Neuronal stem cell (in vitro differentiated cells): ENCODE measurements at regions not wholly inside any gene's neighbourhood (a gene's known extent, or its start where the extent isn't known, plus 50 kb on each side); places are given as distances from the start of the nearest gene placed in this dataset.

Experiments
- DNase-seq: peaks from one replicate; pipeline ENCODE4 v3.0.0-alpha.2; 2013; ENCODE audit warnings: low spot score
- H2AFZ ChIP-seq: one replicate; pipeline ENCODE4 v1.6.1; 2013; ENCODE audit warnings: mild to moderate bottlenecking, low read length, inconsistent platforms
- H2AK5ac ChIP-seq: 2 replicates; pipeline ENCODE4 v1.6.1; 2013; ENCODE audit warnings: low read depth, mild to moderate bottlenecking, inconsistent platforms, low read length, moderate library complexity, mixed read lengths
- H2BK120ac ChIP-seq: 2 replicates; pipeline ENCODE4 v1.6.1; 2013; ENCODE audit warnings: low read depth, mild to moderate bottlenecking, inconsistent platforms, low read length, moderate library complexity, mixed read lengths
- H2BK12ac ChIP-seq: one replicate; pipeline ENCODE4 v1.6.1; 2013; ENCODE audit warnings: low read length, inconsistent platforms
- H2BK15ac ChIP-seq: 2 replicates; pipeline ENCODE4 v1.6.1; 2013; ENCODE audit warnings: mild to moderate bottlenecking, low read length, inconsistent platforms, mixed read lengths
- H2BK5ac ChIP-seq: one replicate; pipeline ENCODE4 v1.6.1; 2013; ENCODE audit warnings: inconsistent platforms, mild to moderate bottlenecking, low read length, moderate library complexity
- H3K14ac ChIP-seq: one replicate; pipeline ENCODE4 v1.6.1; 2013; ENCODE audit warnings: low read length, inconsistent platforms
- H3K18ac ChIP-seq: 2 replicates; pipeline ENCODE4 v1.6.1; 2013; ENCODE audit warnings: low read length, inconsistent platforms
- H3K23ac ChIP-seq: 2 replicates; pipeline ENCODE4 v1.6.1; 2013; ENCODE audit warnings: low read depth, mild to moderate bottlenecking, mixed read lengths, low read length, inconsistent platforms; ENCODE audit not compliant: poor library complexity
- H3K27ac ChIP-seq: replicated peaks from 3 replicates; pipeline ENCODE4 v1.5.1; 2013; ENCODE audit warnings: low read length, inconsistent platforms
- H3K27me3 ChIP-seq, 3 experiments: 2 replicates each; pipeline ENCODE4 v1.6.1; 2013; ENCODE audit warnings: low read length in 3 of 3, mild to moderate bottlenecking in 2 of 3, inconsistent platforms in 1 of 3, low read depth in 1 of 3, mixed read lengths in 1 of 3, moderate library complexity in 1 of 3; ENCODE audit not compliant: control insufficient read depth in 3 of 3, insufficient read depth in 3 of 3
- H3K36me3 ChIP-seq, 2 donors: replicated peaks in 1 of 2; 2 replicates each; pipeline ENCODE4 v1.6.1; 2013; ENCODE audit warnings: low read length in 2 of 2; ENCODE audit not compliant: control insufficient read depth in 2 of 2, insufficient read depth in 2 of 2
- H3K4ac ChIP-seq: 2 replicates; pipeline ENCODE4 v1.6.1; 2013; ENCODE audit warnings: inconsistent platforms, mild to moderate bottlenecking, low read length, moderate library complexity
- H3K4me1 ChIP-seq, 2 donors: 1 replicate in 1 of 2; 2 replicates in 1 of 2; pipeline ENCODE4 v1.6.1; 2013; ENCODE audit warnings: low read length in 2 of 2, low read depth in 1 of 2; ENCODE audit not compliant: control insufficient read depth in 2 of 2, insufficient read depth in 1 of 2
- H3K4me2 ChIP-seq: one replicate; pipeline ENCODE4 v1.6.1; 2013; ENCODE audit warnings: mild to moderate bottlenecking, low read length, inconsistent platforms; ENCODE audit not compliant: insufficient read depth, poor library complexity, severe bottlenecking
- H3K4me3 ChIP-seq, 2 donors: 2 replicates each; pipeline ENCODE4 v1.5.1; 2013; ENCODE audit warnings: low read length in 2 of 2, mild to moderate bottlenecking in 2 of 2, inconsistent platforms in 1 of 2, moderate library complexity in 1 of 2
- H3K79me1 ChIP-seq: one replicate; pipeline ENCODE4 v1.6.1; 2013; ENCODE audit warnings: low read depth, mild to moderate bottlenecking, inconsistent platforms, low read length, moderate library complexity
- H3K9ac ChIP-seq: one replicate; pipeline ENCODE4 v1.6.1; 2013; ENCODE audit warnings: mild to moderate bottlenecking, low read depth, low read length, inconsistent platforms; ENCODE audit not compliant: poor library complexity
- H3K9me3 ChIP-seq, 2 donors: replicated peaks in 1 of 2; 2 replicates each; pipeline versions ENCODE3 to v1.6.1; 2013; ENCODE audit warnings: low read length in 2 of 2, mild to moderate bottlenecking in 2 of 2, inconsistent platforms in 1 of 2, low read depth in 1 of 2, mixed read lengths in 1 of 2, moderate library complexity in 1 of 2; ENCODE audit not compliant: control insufficient read depth in 2 of 2, insufficient read depth in 1 of 2
- H4K8ac ChIP-seq: one replicate; pipeline ENCODE4 v1.6.1; 2013; ENCODE audit warnings: low read depth, mild to moderate bottlenecking, inconsistent platforms, low read length, moderate library complexity
- H4K91ac ChIP-seq: one replicate; pipeline ENCODE4 v1.6.1; 2013; ENCODE audit warnings: low read length, low read depth, mild to moderate bottlenecking, inconsistent platforms; ENCODE audit not compliant: poor library complexity
- WGBS, 2 donors: extraction: QIAGEN DNeasy Blood & Tissue Kit; methylation state at CpG; one replicate each; pipeline ENCODE4 v1.1.7; 2013; ENCODE audit warnings: missing lambda C conversion rate in 2 of 2, mixed read lengths in 1 of 2; ENCODE audit not compliant: insufficient read length in 2 of 2, insufficient replicate concordance in 1 of 2; ENCODE audit errors: extremely low coverage in 2 of 2; 5-methylcytosine and 5-hydroxymethylcytosine counted together

GRCh38 chr4:62455871-62456270 lies 1255.7 kb downstream of the ADGRL3 start:
- Histone ChIP-seq H3K9ac (no peak overlapping the region), H2AFZ (no peak overlapping the region), H2BK12ac (no peak overlapping the region), H3K18ac (no peak overlapping the region), H2AK5ac (no peak overlapping the region), H4K8ac (no peak overlapping the region), H3K4ac (no peak overlapping the region), H2BK15ac (no peak overlapping the region), H3K79me1 (no peaks in the 10 kb centered on the region), H4K91ac (no peak overlapping the region), H3K9me3 (no peaks in the 10 kb centered on the region), H3K4me3 (no peak overlapping the region), H3K36me3 (no peaks in the 10 kb centered on the region), H3K4me1 (no peaks in the 10 kb centered on the region), H3K27me3 (no peaks in the 10 kb centered on the region), H2BK120ac (no peak overlapping the region), H3K23ac (no peak overlapping the region), H3K27ac (no peak overlapping the region), H3K14ac (no peak overlapping the region), H2BK5ac (no peak overlapping the region), H3K4me2 (no peak overlapping the region)
- DNase-seq = no peak

DNA sequence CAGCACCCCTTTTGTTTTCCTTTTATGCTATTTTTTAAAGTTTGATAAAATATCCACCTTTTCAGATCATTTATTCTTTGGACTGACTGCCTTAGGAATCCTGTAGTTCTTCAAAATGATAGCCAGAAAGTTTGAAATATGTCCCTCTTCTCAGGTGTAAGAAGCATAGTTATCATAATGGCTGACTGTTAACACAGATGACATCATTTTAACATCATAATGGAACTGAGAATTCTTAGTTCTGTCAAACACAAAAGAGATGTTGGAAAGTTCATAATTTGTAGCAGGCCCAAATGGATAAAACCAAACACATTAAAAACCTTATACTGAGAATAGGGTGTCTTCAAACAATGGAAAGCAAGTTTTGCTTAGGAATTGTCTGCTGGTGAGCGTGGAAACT lies 1254.4 kb downstream of the ADGRL3 start:
- H2AFZ ChIP-seq = peak overlapping the region; percentile 40
- H2AK5ac ChIP-seq = no peak overlapping the region
- no peak overlapping the region for H2BK12ac ChIP-seq
- H2BK15ac ChIP-seq = no peak overlapping the region
- no peak overlapping the region for H4K8ac ChIP-seq
- no peak overlapping the region for H3K4ac ChIP-seq
- no peaks in the 10 kb centered on the region for H3K79me1 ChIP-seq
- no peak for DNase-seq
- no peak overlapping the region for H3K9ac ChIP-seq
- H2BK5ac ChIP-seq = no peak overlapping the region
- no peak overlapping the region for H3K23ac ChIP-seq
- no CpG with 5 or more reads among the region's 1 CpG for WGBS, 2 donors
- H3K27ac ChIP-seq = no peak overlapping the region
- H3K27me3 ChIP-seq = no peaks in the 10 kb centered on the region
- H3K4me1 ChIP-seq = no peaks in the 10 kb centered on the region
- no peak overlapping the region for H3K18ac ChIP-seq
- no peak overlapping the region for H2BK120ac ChIP-seq
- no peaks in the 10 kb centered on the region for H3K9me3 ChIP-seq
- no peak overlapping the region for H4K91ac ChIP-seq
- H3K14ac ChIP-seq = no peak overlapping the region
- H3K36me3 ChIP-seq = no peaks in the 10 kb centered on the region
- H3K4me3 ChIP-seq = no peak overlapping the region
- no peak overlapping the region for H3K4me2 ChIP-seq

GRCh38 chr4:62450740-62451139 lies 1250.6 kb downstream of the ADGRL3 start:
- Histone ChIP-seq H3K18ac (no peak overlapping the region), H2BK15ac (no peak overlapping the region), H2BK5ac (no peak overlapping the region), H3K4me1 (no peaks in the 10 kb centered on the region), H3K36me3 (no peaks in the 10 kb centered on the region), H2AFZ (no peak overlapping the region), H3K79me1 (no peaks in the 10 kb centered on the region), H3K27me3 (no peaks in the 10 kb centered on the region), H4K8ac (no peak overlapping the region), H4K91ac (no peak overlapping the region), H3K9me3 (no peaks in the 10 kb centered on the region), H2BK12ac (no peak overlapping the region), H2AK5ac (no peak overlapping the region), H3K27ac (no peak overlapping the region), H3K4me2 (no peak overlapping the region), H2BK120ac (no peak overlapping the region), H3K23ac (no peak overlapping the region), H3K4me3 (no peak overlapping the region), H3K4ac (no peak overlapping the region), H3K9ac (no peak overlapping the region), H3K14ac (no peak overlapping the region)
- no peak for DNase-seq

DNA sequence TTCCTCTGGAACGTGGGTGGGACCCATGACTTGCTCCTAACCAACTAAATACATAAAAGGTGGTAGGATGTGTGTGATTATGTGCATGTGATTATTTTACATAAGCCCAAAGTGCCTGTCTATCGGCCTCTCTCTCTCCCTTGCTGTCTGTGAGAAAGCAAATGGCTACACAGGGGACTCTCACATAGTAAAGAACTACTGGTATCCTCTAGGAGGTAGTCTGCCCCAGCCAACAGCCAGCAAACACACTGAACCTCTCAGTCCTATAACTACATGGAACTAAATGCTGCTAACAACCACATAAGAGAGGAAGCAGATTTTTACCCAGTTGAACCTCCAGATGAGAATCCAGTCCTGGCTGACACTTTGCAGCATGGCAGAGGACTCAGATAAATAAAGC lies 1249.4 kb downstream of the ADGRL3 start:
- no peak overlapping the region for H2AK5ac ChIP-seq
- no peak overlapping the region for H3K4me3 ChIP-seq
- no peaks in the 10 kb centered on the region for H3K4me1 ChIP-seq
- H3K27me3 ChIP-seq = no peaks in the 10 kb centered on the region
- no peak overlapping the region for H3K18ac ChIP-seq
- no peak overlapping the region for H3K14ac ChIP-seq
- H2AFZ ChIP-seq = no peak overlapping the region
- H3K9ac ChIP-seq = no peak overlapping the region
- H3K4ac ChIP-seq = no peak overlapping the region
- no peak overlapping the region for H2BK15ac ChIP-seq
- H3K27ac ChIP-seq = no peak overlapping the region
- WGBS, 2 donors = no CpG with 5 or more reads among the region's 2 CpGs
- H3K9me3 ChIP-seq = no peaks in the 10 kb centered on the region
- H2BK5ac ChIP-seq = no peak overlapping the region
- no peaks in the 10 kb centered on the region for H3K79me1 ChIP-seq
- no peaks in the 10 kb centered on the region for H3K36me3 ChIP-seq
- no peak overlapping the region for H4K8ac ChIP-seq
- H3K4me2 ChIP-seq = no peak overlapping the region
- H2BK12ac ChIP-seq = no peak overlapping the region
- H2BK120ac ChIP-seq = no peak overlapping the region
- H4K91ac ChIP-seq = no peak overlapping the region
- no peak overlapping the region for H3K23ac ChIP-seq
- DNase-seq = no peak
